CD14-positive monocyte (primary cell): ENCODE measurements at regions not wholly inside any gene's neighbourhood (a gene's known extent, or its start where the extent isn't known, plus 50 kb on each side); places are given as distances from the start of the nearest gene placed in this dataset.

ENCODE experiments used
- DNase-seq, 3 donors: peaks; one replicate each; pipeline ENCODE4 v3.0.0-alpha.2; 2011 to 2022
- H2AFZ ChIP-seq: 2 replicates; pipeline ENCODE4 v1.6.0; 2012; ENCODE audit warnings: mild to moderate bottlenecking, low read depth, low read length, inconsistent platforms; ENCODE audit not compliant: insufficient read depth, poor library complexity, severe bottlenecking
- H3K27ac ChIP-seq, 2 donors: 1 replicate in 1 of 2; 2 replicates in 1 of 2; pipeline ENCODE4 v1.5.1; 2012 to 2013; ENCODE audit warnings: low read length in 2 of 2, control low read depth in 1 of 2, inconsistent platforms in 1 of 2, low read depth in 1 of 2, mild to moderate bottlenecking in 1 of 2
- H3K27me3 ChIP-seq, 2 donors: one replicate each; pipeline versions ENCODE4 v1.6.0 to v1.6.1; 2011 to 2013; ENCODE audit warnings: low read length in 2 of 2; ENCODE audit not compliant: control insufficient read depth in 2 of 2, insufficient read depth in 2 of 2
- H3K36me3 ChIP-seq, 2 donors: replicated peaks in 1 of 2; 1 replicate in 1 of 2; 2 replicates in 1 of 2; pipeline versions ENCODE4 v1.5.1 to v1.6.1; 2012 to 2013; ENCODE audit warnings: low read length in 2 of 2, control low read depth in 1 of 2, inconsistent platforms in 1 of 2, mild to moderate bottlenecking in 1 of 2; ENCODE audit not compliant: insufficient read depth in 2 of 2, control insufficient read depth in 1 of 2
- H3K4me1 ChIP-seq, 2 donors: 1 replicate in 1 of 2; 2 replicates in 1 of 2; pipeline versions ENCODE4 v1.5.1 to v1.6.1; 2012 to 2013; ENCODE audit warnings: low read length in 2 of 2, control low read depth in 1 of 2, inconsistent platforms in 1 of 2, mild to moderate bottlenecking in 1 of 2, moderate library complexity in 1 of 2; ENCODE audit not compliant: insufficient read depth in 2 of 2, control insufficient read depth in 1 of 2
- H3K4me2 ChIP-seq: replicated peaks from 2 replicates; pipeline ENCODE3; 2012; ENCODE audit warnings: low read length, moderate library complexity, mild to moderate bottlenecking; ENCODE audit not compliant: poor library complexity, severe bottlenecking; ENCODE audit errors: extremely low read depth
- H3K4me3 ChIP-seq, 3 experiments: fragments of 200-600 bp in 1 of 3; sonication (generic) in 1 of 3; replicated peaks in 1 of 3; 1 replicate in 2 of 3; 2 replicates in 1 of 3; pipeline ENCODE4 v1.5.1; 2011 to 2013; ENCODE audit warnings: low read length in 3 of 3, mild to moderate bottlenecking in 3 of 3, control low read depth in 2 of 3, low read depth in 2 of 3, inconsistent platforms in 1 of 3, moderate library complexity in 1 of 3
- H3K79me2 ChIP-seq: 2 replicates; pipeline ENCODE4 v1.6.0; 2012; ENCODE audit warnings: mild to moderate bottlenecking, control low read depth, inconsistent platforms, low read length, moderate library complexity; ENCODE audit not compliant: insufficient read depth
- H3K9ac ChIP-seq: 2 replicates; pipeline ENCODE4 v1.6.0; 2017; ENCODE audit warnings: low read length, mild to moderate bottlenecking; ENCODE audit not compliant: insufficient read depth, poor library complexity, severe bottlenecking
- H3K9me3 ChIP-seq, 2 donors: replicated peaks in 1 of 2; 1 replicate in 1 of 2; 2 replicates in 1 of 2; pipeline versions ENCODE4 v1.5.1 to v1.6.1; 2012 to 2013; ENCODE audit warnings: low read length in 2 of 2, control low read depth in 1 of 2; ENCODE audit not compliant: control insufficient read depth in 1 of 2, insufficient read depth in 1 of 2
- H4K20me1 ChIP-seq: 2 replicates; pipeline ENCODE4 v1.6.0; 2012; ENCODE audit warnings: mild to moderate bottlenecking, low read length, control low read depth, moderate library complexity; ENCODE audit not compliant: insufficient read depth
- H3K27ac Mint-ChIP-seq, 7 donors: one replicate each; pipeline ENCODE4 v1.8.0; 2020; ENCODE audit warnings: mild to moderate bottlenecking in 7 of 7, mixed read lengths in 7 of 7, moderate library complexity in 6 of 7, inconsistent platforms in 2 of 7
- H3K27me3 Mint-ChIP-seq, 3 donors: one replicate each; pipeline ENCODE4 v1.8.0; 2021 to 2022; ENCODE audit warnings: low read depth in 3 of 3, mild to moderate bottlenecking in 3 of 3, mixed read lengths in 3 of 3, moderate library complexity in 3 of 3, inconsistent platforms in 1 of 3
- H3K36me3 Mint-ChIP-seq, 2 donors: one replicate each; pipeline ENCODE4 v1.8.0; 2020; ENCODE audit warnings: mixed read lengths in 2 of 2, inconsistent platforms in 1 of 2, mild to moderate bottlenecking in 1 of 2
- H3K4me1 Mint-ChIP-seq: one replicate; pipeline ENCODE4 v1.8.0; 2020; ENCODE audit warnings: mild to moderate bottlenecking, mixed read lengths
- H3K4me3 Mint-ChIP-seq, 2 donors: one replicate each; pipeline ENCODE4 v1.8.0; 2020; ENCODE audit warnings: mild to moderate bottlenecking in 2 of 2, mixed read lengths in 2 of 2, moderate library complexity in 1 of 2
- H3K9me3 Mint-ChIP-seq, 7 donors: one replicate each; pipeline ENCODE4 v1.8.0; 2020 to 2022; ENCODE audit warnings: mixed read lengths in 7 of 7, mild to moderate bottlenecking in 6 of 7, moderate library complexity in 6 of 7, inconsistent platforms in 2 of 7
- CTCF ChIP-seq: fragments of 200-600 bp; IDR thresholded peaks from one replicate; pipeline ENCODE4 v1.8.0; 2022; ENCODE audit warnings: antibody characterized with exemption, mild to moderate bottlenecking
- WGBS: methylation state at CpG from one replicate; pipeline ENCODE4 v1.1.5; 2013; ENCODE audit warnings: missing lambda C conversion rate; ENCODE audit not compliant: insufficient coverage; 5-methylcytosine and 5-hydroxymethylcytosine counted together
- intact Hi-C, 2 donors: fragments of 100-400 bp; cut with micrococcal nuclease; formaldehyde crosslinking; loops; one replicate each; pipeline versions ENCODE4 v1.15.0 to v1.15.1; 2023

- no peak overlapping the region for H3K4me2 ChIP-seq
- H3K4me1 ChIP-seq = no peaks in the 10 kb centered on the region
- Mint-ChIP-seq H3K4me3 (no peak overlapping the region), H3K27ac (no peak overlapping the region), H3K4me1 (no peaks in the 10 kb centered on the region), H3K27me3 (no peaks in the 10 kb centered on the region), H3K36me3 (no peaks in the 10 kb centered on the region), H3K9me3 (peaks cover 0 to 6% (median 3%) of the 10 kb centered on the region in 7 donors)
- no peaks in the 10 kb centered on the region for H3K36me3 ChIP-seq
- intact Hi-C loops = no loop called here
- no peaks in the 10 kb centered on the region for H3K79me2 ChIP-seq
- TF ChIP-seq CTCF = no peak
- H2AFZ ChIP-seq = no peak overlapping the region
- H3K4me3 ChIP-seq = no peak overlapping the region
- no CpG with 5 or more reads among the region's 2 CpGs for WGBS
- H3K9me3 ChIP-seq = peaks cover 2 to 26% of the 10 kb centered on the region in 2 donors
- DNase-seq = no peak
- no peaks in the 10 kb centered on the region for H4K20me1 ChIP-seq
- no peak overlapping the region for H3K27ac ChIP-seq
- no peak overlapping the region for H3K9ac ChIP-seq
- no peaks in the 10 kb centered on the region for H3K27me3 ChIP-seq
These were observed 588.7 kb upstream of the CDH6 start for GRCh38 chr5:30604648-30605262.

- DNase-seq = no peak
- no peak overlapping the region for H3K4me3 Mint-ChIP-seq
- H3K9me3 Mint-ChIP-seq = peaks cover 3 to 13% (median 7%) of the 10 kb centered on the region in 7 donors
These were observed 592.6 kb upstream of the CDH6 start for GRCh38 chr5:30600892-30601291.

More at GRCh38 chr5:30600892-30601291, 592.6 kb upstream of the CDH6 start:
- H3K36me3 Mint-ChIP-seq = no peaks in the 10 kb centered on the region
- Histone ChIP-seq H3K27ac (no peak overlapping the region), H4K20me1 (no peaks in the 10 kb centered on the region), H3K9me3 (peaks cover 2 to 19% of the 10 kb centered on the region in 2 donors), H3K4me1 (no peaks in the 10 kb centered on the region), H2AFZ (no peak overlapping the region), H3K36me3 (no peaks in the 10 kb centered on the region), H3K4me2 (no peak overlapping the region), H3K4me3 (no peak overlapping the region), H3K9ac (no peak overlapping the region), H3K79me2 (no peaks in the 10 kb centered on the region), H3K27me3 (no peaks in the 10 kb centered on the region)
- no peak for TF ChIP-seq CTCF
- no peak overlapping the region for H3K27ac Mint-ChIP-seq
- intact Hi-C loops = no loop called here
- no peaks in the 10 kb centered on the region for H3K4me1 Mint-ChIP-seq
- no peaks in the 10 kb centered on the region for H3K27me3 Mint-ChIP-seq
